GM23338 (cell line): ENCODE measurements at regions not wholly inside any gene's neighbourhood (a gene's known extent, or its start where the extent isn't known, plus 50 kb on each side); places are given as distances from the start of the nearest gene placed in this dataset.

Experiments
- CREB1 ChIP-seq: fragments of 250-450 bp; sonication (Bioruptor Pico); IDR thresholded peaks from 2 replicates; pipeline ENCODE4 v1.5.0; 2020; ENCODE audit warnings: low read depth, mild to moderate bottlenecking, moderate library complexity
- CTCF ChIP-seq, 2 experiments: fragments of 200-600 bp in 1 of 2; sonication (generic) in 1 of 2; conservative IDR thresholded peaks; 2 replicates each; pipeline versions ENCODE4 v1.5.1 to v1.6.1; 2016 to 2017; ENCODE audit warnings: antibody characterized with exemption in 2 of 2, low read depth in 2 of 2, mild to moderate bottlenecking in 2 of 2, moderate library complexity in 1 of 2
- ETS1 ChIP-seq: IDR thresholded peaks from 2 replicates; pipeline ENCODE4 v1.6.1; 2016; ENCODE audit warnings: antibody characterized with exemption
- EZH2 ChIP-seq: fragments of 200-600 bp; sonication (generic); IDR thresholded peaks from one replicate; pipeline ENCODE4 v1.8.0; 2017; ENCODE audit warnings: antibody characterized with exemption, mild to moderate bottlenecking, low read depth; ENCODE audit not compliant: unreplicated experiment
- EZH2phosphoT487 ChIP-seq: fragments of 200-600 bp; sonication (generic); IDR thresholded peaks from one replicate; pipeline ENCODE4 v1.8.1; 2018; ENCODE audit warnings: antibody characterized with exemption; ENCODE audit not compliant: unreplicated experiment
- JUNB ChIP-seq: IDR thresholded peaks from one replicate; pipeline ENCODE4 v1.6.1; 2016; ENCODE audit warnings: antibody characterized with exemption; ENCODE audit not compliant: unreplicated experiment
- NANOG ChIP-seq: IDR thresholded peaks from 2 replicates; pipeline ENCODE4 v1.6.1; 2016; ENCODE audit warnings: antibody characterized with exemption, borderline replicate concordance
- POLR2AphosphoS5 ChIP-seq: IDR thresholded peaks from 2 replicates; pipeline ENCODE4 v1.6.1; 2016; ENCODE audit warnings: antibody characterized with exemption, low read depth
- REST ChIP-seq: IDR thresholded peaks from one replicate; pipeline ENCODE4 v1.6.1; 2018; ENCODE audit warnings: antibody characterized with exemption; ENCODE audit not compliant: unreplicated experiment
- STAT1 ChIP-seq: IDR thresholded peaks from one replicate; pipeline ENCODE4 v1.6.1; 2016; ENCODE audit warnings: antibody characterized with exemption; ENCODE audit not compliant: unreplicated experiment
- ZNF114 ChIP-seq: fragments of 250-450 bp; sonication (Bioruptor Pico); IDR thresholded peaks from 2 replicates; pipeline ENCODE4 v1.5.0; 2020; ENCODE audit warnings: mild to moderate bottlenecking, moderate library complexity
- ZNF331 ChIP-seq: fragments of 250-450 bp; sonication (Bioruptor Pico); IDR thresholded peaks from 2 replicates; pipeline ENCODE4 v1.5.0; 2020; ENCODE audit warnings: low read depth, mild to moderate bottlenecking, moderate library complexity

- TF ChIP-seq REST (no peak), EZH2 (no peak), CTCF (conservative IDR thresholded peaks at IDR 0.05; ENCODE audit: low read depth in 2 of 2) (no peak), POLR2AphosphoS5 (no peak), EZH2phosphoT487 (no peak), STAT1 (no peak), ZNF331 (CRISPR knock-in tag) (no peak), JUNB (no peak), NANOG (no peak), ETS1 (no peak), CREB1 (CRISPR knock-in tag) (no peak), ZNF114 (CRISPR knock-in tag) (no peak)
These were observed 111.6 kb downstream of the TMEM168 start for GRCh38 chr7:112678626-112679025.
